Suprapubic skin (tissue), 4 donors: ENCODE measurements at regions not wholly inside any gene's neighbourhood (a gene's known extent, or its start where the extent isn't known, plus 50 kb on each side); places are given as distances from the start of the nearest gene placed in this dataset.

Experiments
- EP300 ChIP-seq: sonication (generic); formaldehyde crosslinking; IDR thresholded peaks from one replicate; pipeline ENCODE4 v1.6.1; 2017; ENCODE audit warnings: antibody characterized with exemption
- POLR2A ChIP-seq, 2 donors: fragments of 450-650 bp; IDR thresholded peaks; one replicate each; pipeline ENCODE4 v1.6.1; 2017; ENCODE audit warnings: antibody characterized with exemption in 2 of 2, mild to moderate bottlenecking in 2 of 2, moderate library complexity in 2 of 2
- POLR2AphosphoS5 ChIP-seq, 3 donors: sonication (generic); formaldehyde crosslinking; IDR thresholded peaks; one replicate each; pipeline ENCODE4 v1.6.1; 2017; ENCODE audit warnings: antibody characterized with exemption in 3 of 3
- TF ChIP-seq, protein P1 (sequence below), 2 donors: fragments of 200-600 bp in 1 of 2; fragments of 450-650 bp in 1 of 2; sonication (generic) in 1 of 2; IDR thresholded peaks; one replicate each; pipeline ENCODE4 v1.5.1; 2016 to 2019; ENCODE audit warnings: antibody characterized with exemption in 2 of 2, mild to moderate bottlenecking in 1 of 2, moderate library complexity in 1 of 2

DNA sequence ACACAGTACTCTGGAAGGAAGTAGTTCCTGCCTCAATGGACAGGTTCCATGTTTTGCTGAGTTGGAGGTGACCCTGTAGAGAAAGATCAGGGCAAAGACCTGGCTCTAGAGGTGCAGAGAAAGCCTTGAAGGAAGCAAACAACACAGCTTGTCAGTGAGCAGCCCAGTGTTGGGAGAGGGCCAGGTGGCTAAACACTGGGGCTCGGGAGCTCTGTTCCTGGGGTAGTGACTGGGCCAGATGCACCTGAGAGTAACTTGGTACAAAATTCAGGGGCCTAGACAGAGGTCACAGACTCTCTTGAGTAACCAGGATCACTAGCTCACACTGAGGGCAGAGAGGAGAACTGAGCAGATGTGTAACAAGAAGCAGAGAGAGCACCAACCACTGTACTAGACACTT lies 138.4 kb upstream of the NALF2 start:
- TF ChIP-seq POLR2A (IDR thresholded peaks at IDR 0.05) (no peak), EP300 (no peak), POLR2AphosphoS5 (IDR thresholded peaks at IDR 0.05) (no peak)
- TF ChIP-seq, protein P1, sequence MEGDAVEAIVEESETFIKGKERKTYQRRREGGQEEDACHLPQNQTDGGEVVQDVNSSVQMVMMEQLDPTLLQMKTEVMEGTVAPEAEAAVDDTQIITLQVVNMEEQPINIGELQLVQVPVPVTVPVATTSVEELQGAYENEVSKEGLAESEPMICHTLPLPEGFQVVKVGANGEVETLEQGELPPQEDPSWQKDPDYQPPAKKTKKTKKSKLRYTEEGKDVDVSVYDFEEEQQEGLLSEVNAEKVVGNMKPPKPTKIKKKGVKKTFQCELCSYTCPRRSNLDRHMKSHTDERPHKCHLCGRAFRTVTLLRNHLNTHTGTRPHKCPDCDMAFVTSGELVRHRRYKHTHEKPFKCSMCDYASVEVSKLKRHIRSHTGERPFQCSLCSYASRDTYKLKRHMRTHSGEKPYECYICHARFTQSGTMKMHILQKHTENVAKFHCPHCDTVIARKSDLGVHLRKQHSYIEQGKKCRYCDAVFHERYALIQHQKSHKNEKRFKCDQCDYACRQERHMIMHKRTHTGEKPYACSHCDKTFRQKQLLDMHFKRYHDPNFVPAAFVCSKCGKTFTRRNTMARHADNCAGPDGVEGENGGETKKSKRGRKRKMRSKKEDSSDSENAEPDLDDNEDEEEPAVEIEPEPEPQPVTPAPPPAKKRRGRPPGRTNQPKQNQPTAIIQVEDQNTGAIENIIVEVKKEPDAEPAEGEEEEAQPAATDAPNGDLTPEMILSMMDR (IDR thresholded peaks at IDR 0.05), result no peak
